H1 (cell line): ENCODE measurements at regions not wholly inside any gene's neighbourhood (a gene's known extent, or its start where the extent isn't known, plus 50 kb on each side); places are given as distances from the start of the nearest gene placed in this dataset.

Experiments
- CTCF ChIA-PET: fragments of 300-600 bp; sonication (Branson Sonifier 250); formaldehyde crosslinking; loops from one replicate; lab custom pipeline; 2021; ENCODE audit not compliant: partially characterized antibody; lab: Charles Lee
- POLR2A ChIA-PET: fragments of 300-600 bp; sonication (Branson Sonifier 250); formaldehyde crosslinking; loops from one replicate; lab custom pipeline; 2021; ENCODE audit warnings: inconsistent platforms; ENCODE audit not compliant: partially characterized antibody; lab: Charles Lee
- DNase-seq, 2 experiments: peaks; one replicate each; pipeline versions ENCODE4 v3.0.0 to v3.0.0-alpha.2; 2010 to 2022; ENCODE audit warnings: low spot score in 2 of 2, low read depth in 1 of 2, mixed read lengths in 1 of 2
- FAIRE-seq: peaks from 2 replicates; lab custom pipeline; 2011; peaks lifted over from hg19 to GRCh38; lab: Jason Lieb, UNC
- H2AFZ ChIP-seq: 2 replicates; pipeline ENCODE4 v1.8.1; 2012; ENCODE audit warnings: low read length, inconsistent platforms
- H2AK5ac ChIP-seq: 2 replicates; pipeline ENCODE4 v1.6.1; 2013; ENCODE audit warnings: low read depth, low read length
- H2BK120ac ChIP-seq: replicated peaks from 2 replicates; pipeline ENCODE3; 2013; ENCODE audit warnings: low read depth, low read length, inconsistent platforms
- H2BK12ac ChIP-seq: 2 replicates; pipeline ENCODE4 v1.6.1; 2013; ENCODE audit warnings: low read depth, low read length
- H2BK15ac ChIP-seq: 2 replicates; pipeline ENCODE4 v1.6.1; 2013; ENCODE audit warnings: low read length
- H2BK20ac ChIP-seq: 2 replicates; pipeline ENCODE4 v1.6.1; 2013; ENCODE audit warnings: low read length
- H2BK5ac ChIP-seq: 2 replicates; pipeline ENCODE4 v1.6.1; 2013; ENCODE audit warnings: low read depth, low read length
- H3K14ac ChIP-seq: 2 replicates; pipeline ENCODE4 v1.6.1; 2013; ENCODE audit warnings: inconsistent platforms; ENCODE audit not compliant: insufficient read length
- H3K18ac ChIP-seq: 2 replicates; pipeline ENCODE4 v1.6.1; 2013; ENCODE audit warnings: low read length; ENCODE audit errors: extremely low read depth
- H3K23ac ChIP-seq: 2 replicates; pipeline ENCODE4 v1.6.1; 2013; ENCODE audit warnings: inconsistent platforms; ENCODE audit not compliant: insufficient read length
- H3K23me2 ChIP-seq: 2 replicates; pipeline ENCODE4 v1.6.1; 2013; ENCODE audit warnings: low read depth, low read length
- H3K27ac ChIP-seq: 2 replicates; pipeline ENCODE4 v1.6.1; 2011; ENCODE audit warnings: low read depth, low read length, inconsistent platforms
- H3K27me3 ChIP-seq, 4 experiments: replicated peaks in 1 of 4; 1 replicate in 1 of 4; 2 replicates in 3 of 4; pipeline versions ENCODE4 v1.6.1 to v1.8.1; 2011 to 2013; ENCODE audit warnings: low read length in 3 of 4, mild to moderate bottlenecking in 3 of 4, inconsistent platforms in 2 of 4, mixed read lengths in 2 of 4, moderate library complexity in 1 of 4; ENCODE audit not compliant: control insufficient read depth in 3 of 4, insufficient read depth in 3 of 4; ENCODE audit errors: extremely low read depth in 1 of 4
- H3K36me3 ChIP-seq, 4 experiments: 2 replicates each; pipeline versions ENCODE4 v1.6.1 to v1.8.1; 2011 to 2013; ENCODE audit warnings: mild to moderate bottlenecking in 4 of 4, low read length in 3 of 4, moderate library complexity in 2 of 4, control low read depth in 1 of 4, inconsistent platforms in 1 of 4; ENCODE audit not compliant: insufficient read depth in 4 of 4, control insufficient read depth in 2 of 4
- H3K4ac ChIP-seq: replicated peaks from 2 replicates; pipeline ENCODE3; 2013; ENCODE audit warnings: low read length, low read depth, mixed read lengths, inconsistent platforms; ENCODE audit not compliant: insufficient read length
- H3K4me1 ChIP-seq, 4 experiments: replicated peaks in 1 of 4; 1 replicate in 1 of 4; 2 replicates in 3 of 4; pipeline versions ENCODE4 v1.6.1 to v1.8.1; 2011 to 2013; ENCODE audit warnings: low read length in 3 of 4, inconsistent platforms in 2 of 4, mixed read lengths in 1 of 4; ENCODE audit not compliant: insufficient read depth in 4 of 4, control insufficient read depth in 3 of 4
- H3K4me2 ChIP-seq, 2 experiments: 2 replicates each; pipeline versions ENCODE4 v1.6.1 to v1.8.1; 2011 to 2013; ENCODE audit warnings: low read depth in 2 of 2, low read length in 2 of 2, control low read depth in 1 of 2, inconsistent platforms in 1 of 2, mild to moderate bottlenecking in 1 of 2; ENCODE audit not compliant: insufficient read depth in 1 of 2
- H3K4me3 ChIP-seq, 4 experiments: fragments of 200-600, 300-600 bp in 1 of 4; sonication (generic), shearing (Covaris generic), sonication (Bioruptor Twin) in 1 of 4; 2 replicates each; pipeline versions ENCODE4 v1.5.1 to v1.8.1; 2011 to 2016; ENCODE audit warnings: low read length in 4 of 4, low read depth in 3 of 4, control low read depth in 2 of 4, inconsistent platforms in 2 of 4, mild to moderate bottlenecking in 2 of 4, mixed read lengths in 1 of 4, moderate library complexity in 1 of 4; ENCODE audit not compliant: insufficient read depth in 2 of 4; ENCODE audit errors: extremely low read depth in 1 of 4
- H3K56ac ChIP-seq: replicated peaks from 2 replicates; pipeline ENCODE3; 2013; ENCODE audit warnings: low read depth, mild to moderate bottlenecking, mixed read lengths, low read length, inconsistent platforms; ENCODE audit not compliant: insufficient read length
- H3K79me1 ChIP-seq: 2 replicates; pipeline ENCODE4 v1.6.1; 2013; ENCODE audit warnings: low read depth, low read length, control low read depth
- H3K79me2 ChIP-seq, 2 experiments: 2 replicates each; pipeline versions ENCODE4 v1.6.1 to v1.8.1; 2012 to 2013; ENCODE audit warnings: low read length in 2 of 2, mild to moderate bottlenecking in 2 of 2, inconsistent platforms in 1 of 2; ENCODE audit not compliant: insufficient read depth in 2 of 2, control insufficient read depth in 1 of 2
- H3K9ac ChIP-seq, 4 experiments: replicated peaks in 1 of 4; 1 replicate in 1 of 4; 2 replicates in 3 of 4; pipeline versions ENCODE4 v1.6.1 to v1.8.1; 2011 to 2013; ENCODE audit warnings: low read depth in 3 of 4, low read length in 3 of 4, control low read depth in 2 of 4, mild to moderate bottlenecking in 2 of 4, moderate library complexity in 2 of 4, inconsistent platforms in 1 of 4; ENCODE audit errors: extremely low read depth in 1 of 4
- H3K9me3 ChIP-seq, 2 experiments: 2 replicates each; pipeline versions ENCODE4 v1.6.1 to v1.8.1; 2012 to 2013; ENCODE audit warnings: mild to moderate bottlenecking in 2 of 2, moderate library complexity in 2 of 2, control low read depth in 1 of 2, inconsistent platforms in 1 of 2, low read depth in 1 of 2, low read length in 1 of 2, mixed read lengths in 1 of 2; ENCODE audit not compliant: insufficient read depth in 2 of 2
- H4K20me1 ChIP-seq, 2 experiments: replicated peaks in 1 of 2; 2 replicates each; pipeline versions ENCODE3 to v1.8.1; 2011 to 2013; ENCODE audit warnings: inconsistent platforms in 2 of 2, low read length in 2 of 2, mild to moderate bottlenecking in 1 of 2; ENCODE audit not compliant: insufficient read depth in 2 of 2, control insufficient read depth in 1 of 2
- H4K5ac ChIP-seq: 2 replicates; pipeline ENCODE4 v1.6.1; 2013; ENCODE audit warnings: low read length, low read depth, mixed read lengths, inconsistent platforms; ENCODE audit not compliant: insufficient read length
- H4K8ac ChIP-seq: 2 replicates; pipeline ENCODE4 v1.8.0; 2013; ENCODE audit warnings: mild to moderate bottlenecking, moderate library complexity, low read length, inconsistent platforms; ENCODE audit not compliant: insufficient read depth; ENCODE audit errors: extremely low read depth
- H4K91ac ChIP-seq: replicated peaks from 2 replicates; pipeline ENCODE3; 2013; ENCODE audit warnings: low read length, mixed read lengths, inconsistent platforms; ENCODE audit not compliant: insufficient read length
- CBX8 ChIP-seq: fragments of 300-800, 300-1000 bp; sonication (generic); IDR thresholded peaks from 2 replicates; pipeline ENCODE4 v1.7.1; 2016; ENCODE audit warnings: low read depth, low read length, borderline replicate concordance
- CTBP2 ChIP-seq: IDR thresholded peaks from 2 replicates; pipeline ENCODE4 v1.7.0; 2011; ENCODE audit warnings: borderline replicate concordance, mild to moderate bottlenecking, moderate library complexity, mixed read lengths, low read length; ENCODE audit not compliant: insufficient read depth, insufficient read length
- EP300 ChIP-seq, 2 experiments: IDR thresholded peaks; 1 replicate in 1 of 2; 2 replicates in 1 of 2; pipeline ENCODE4 v1.6.1; 2011 to 2012; ENCODE audit warnings: low read depth in 2 of 2, low read length in 2 of 2, mild to moderate bottlenecking in 2 of 2, borderline replicate concordance in 1 of 2, inconsistent platforms in 1 of 2, moderate library complexity in 1 of 2
- EZH2 ChIP-seq: fragments of 200-600 bp; sonication (generic); IDR thresholded peaks from 2 replicates; pipeline ENCODE4 v1.7.1; 2012; ENCODE audit warnings: low read depth, mild to moderate bottlenecking, moderate library complexity, low read length, inconsistent platforms; ENCODE audit not compliant: severe bottlenecking
- JUND ChIP-seq: IDR thresholded peaks from 2 replicates; pipeline ENCODE4 v1.6.1; 2011; ENCODE audit warnings: mild to moderate bottlenecking, improper control_type of control experiment, low read length
- WGBS, 2 experiments: shearing (Covaris generic) in 1 of 2; methylation state at CpG; one replicate each; pipeline versions ENCODE4 v1.1.6 to v1.1.7; 2013 to 2015; ENCODE audit warnings: low lambda C conversion rate in 2 of 2, mixed read lengths in 2 of 2, inconsistent platforms in 1 of 2, low coverage in 1 of 2, missing lambda C conversion rate in 1 of 2; ENCODE audit not compliant: insufficient replicate concordance in 2 of 2, insufficient coverage in 1 of 2, insufficient read length in 1 of 2; ENCODE audit errors: extremely low coverage in 1 of 2, missing lambda C conversion rate in 1 of 2; 5-methylcytosine and 5-hydroxymethylcytosine counted together

- Histone ChIP-seq H3K9me3 (peaks cover 0 to 5% of the 10 kb centered on the region in 2 experiments; a peak in 2 of 4 replicates), H4K91ac (no peak overlapping the region), H3K27me3 (no peaks in the 10 kb centered on the region), H3K79me2 (no peaks in the 10 kb centered on the region), H3K4me3 (no peak overlapping the region)
- no peak for TF ChIP-seq CBX8
- TF ChIP-seq JUND, result no peak
- no peak for TF ChIP-seq EP300 (IDR thresholded peaks at IDR 0.05; ENCODE audit: borderline replicate concordance in 1 of 2, low read depth in 2 of 2, low read length in 2 of 2)
- TF ChIP-seq EZH2, result no peak
- no peak for TF ChIP-seq CTBP2
- TF ChIP-seq, all 59 proteins: peak for 0
- Histone ChIP-seq H3K4ac (no peak overlapping the region), H3K23me2 (no peaks in the 10 kb centered on the region), H2BK15ac (no peak overlapping the region), H3K4me1 (no peaks in the 10 kb centered on the region), H2AFZ (no peak overlapping the region), H3K27ac (no peak overlapping the region), H3K56ac (no peak overlapping the region), H3K79me1 (no peaks in the 10 kb centered on the region), H2BK12ac (no peak overlapping the region), H4K5ac (no peak overlapping the region), H3K18ac (no peak overlapping the region), H3K4me2 (no peak overlapping the region), H3K23ac (no peak overlapping the region), H3K9ac (no peak overlapping the region), H2AK5ac (no peak overlapping the region), H4K20me1 (no peaks in the 10 kb centered on the region), H2BK120ac (no peak overlapping the region), H4K8ac (no peak overlapping the region), H2BK5ac (no peak overlapping the region), H3K36me3 (no peaks in the 10 kb centered on the region), H2BK20ac (no peak overlapping the region), H3K14ac (no peak overlapping the region)
- WGBS, 2 experiments, result 86% methylated on average over 3 of the region's 3 CpGs; no CpG with 5 or more reads in 1 of the 2 experiments
- FAIRE-seq, result no peak
- ChIA-PET POLR2A (interaction anchor here (0.6 kb wide), 1 partner anchor 69 kb away, joined by 3 read pairs; no protein-coding TSS in a partner anchor), CTCF (interaction anchor here (1.1 to 6.0 kb wide), 3 partner anchors 12 to 264 kb away, joined by 3 to 43 read pairs (median 3); no protein-coding TSS in a partner anchor)
- no peak for DNase-seq
Measured at GRCh38 chr10:120208488-120208887, 248.5 kb upstream of the PLPP4 start.
